Activated CD8-positive, alpha-beta T cell treated with anti-CD3 and anti-CD28 coated beads, Interleukin-2, amount 10 ng/mL, durations not matched to agents 7 days and 5 days (primary cell): ENCODE measurements at regions not wholly inside any gene's neighbourhood (a gene's known extent, or its start where the extent isn't known, plus 50 kb on each side); places are given as distances from the start of the nearest gene placed in this dataset.
A peak's percentile ranks its signal among the peaks of the same experiment; 100 is the strongest.
"Not testable (repeated sequence)": the region's sequence is repeated elsewhere in the genome, so short reads cannot be mapped to it uniquely, and the experiment has no call there.

Source experiments
- ATAC-seq: fragments of 150-1000 bp; cut with Tn5 transposase; one replicate; pipeline ENCODE4 v1.10.0; 2021; ENCODE audit warnings: moderate library complexity
- CTCF ChIA-PET: fragments of 350-600 bp; sonication (Branson Sonifier 250); formaldehyde crosslinking; loops from one replicate; lab custom pipeline; 2021; ENCODE audit warnings: antibody characterized with exemption; lab: Charles Lee
- POLR2A ChIA-PET: fragments of 350-600 bp; sonication (Branson Sonifier 250); formaldehyde crosslinking; loops from one replicate; lab custom pipeline; 2021; ENCODE audit warnings: antibody characterized with exemption; lab: Charles Lee
- DNase-seq: peaks from one replicate; pipeline ENCODE4 v3.0.0-alpha.2; 2020
- H3K27ac Mint-ChIP-seq: one replicate; pipeline ENCODE4 v1.8.0; 2021; ENCODE audit warnings: mild to moderate bottlenecking, mixed read lengths
- H3K27me3 Mint-ChIP-seq: one replicate; pipeline ENCODE4 v1.8.0; 2021; ENCODE audit warnings: low read depth, mixed read lengths
- H3K36me3 Mint-ChIP-seq: one replicate; pipeline ENCODE4 v1.8.0; 2021; ENCODE audit warnings: low read depth, mixed read lengths
- H3K4me1 Mint-ChIP-seq: one replicate; pipeline ENCODE4 v1.8.0; 2021; ENCODE audit warnings: low read depth, mixed read lengths
- H3K4me3 Mint-ChIP-seq: one replicate; pipeline ENCODE4 v1.8.0; 2021; ENCODE audit warnings: mild to moderate bottlenecking, mixed read lengths
- H3K9me3 Mint-ChIP-seq: one replicate; pipeline ENCODE4 v1.8.0; 2022; ENCODE audit warnings: mixed read lengths; ENCODE audit not compliant: insufficient read depth

- H3K9me3 Mint-ChIP-seq, DNase-seq, ATAC-seq, H3K27me3 Mint-ChIP-seq: not testable (repeated sequence)
- Mint-ChIP-seq H3K27ac (peak overlapping the region; percentile 84), H3K36me3 (peaks cover 68% of the 10 kb centered on the region), H3K4me1 (peaks cover 78% of the 10 kb centered on the region), H3K4me3 (peak overlapping the region; percentile 81)
- CTCF ChIA-PET: interaction anchor here (2.4 to 2.8 kb wide), 3 partner anchors 10 to 26 kb away, joined by 10 to 16 read pairs (median 14); no protein-coding TSS in a partner anchor
- POLR2A ChIA-PET: interaction anchor here (1.3 to 1.7 kb wide), 3 partner anchors 8 to 38 kb away, joined by 3 to 8 read pairs (median 3); no protein-coding TSS in a partner anchor
These were observed 56.6 kb upstream of the TNFAIP8 start for GRCh38 chr5:119299242-119299614.

GRCh38 chr5:119299615-119300310 is 56.1 kb upstream of the TNFAIP8 start:
- H3K27me3 Mint-ChIP-seq, H3K9me3 Mint-ChIP-seq: not testable (repeated sequence)
- ATAC-seq (peak; percentile 42), DNase-seq (peak; percentile 86)
- Mint-ChIP-seq H3K4me1 (peaks cover 78% of the 10 kb centered on the region), H3K27ac (peak overlapping the region; percentile 84), H3K4me3 (peak overlapping the region; percentile 81), H3K36me3 (peaks cover 69% of the 10 kb centered on the region)
- ChIA-PET CTCF (interaction anchor here (1.0 to 2.8 kb wide), 9 partner anchors 8 to 311 kb away, joined by 3 to 16 read pairs (median 4); partner anchors contain the start of gene DTWD2), POLR2A (interaction anchor here (1.0 to 1.7 kb wide), 6 partner anchors 9 to 41 kb away, joined by 3 to 8 read pairs (median 4); no protein-coding TSS in a partner anchor)

- Mint-ChIP-seq H3K9me3 (no peaks in the 10 kb centered on the region), H3K27ac (peak overlapping the region; percentile 84), H3K4me3 (peak overlapping the region; percentile 81), H3K27me3 (no peaks in the 10 kb centered on the region), H3K36me3 (peaks cover 66% of the 10 kb centered on the region), H3K4me1 (peaks cover 78% of the 10 kb centered on the region)
- ChIA-PET POLR2A (interaction anchor here (1.0 to 1.7 kb wide), 7 partner anchors 9 to 40 kb away, joined by 3 to 8 read pairs (median 4); no protein-coding TSS in a partner anchor), CTCF (interaction anchor here (1.0 to 2.8 kb wide), 11 partner anchors 8 to 312 kb away, joined by 3 to 16 read pairs (median 5); partner anchors contain the start of gene DTWD2)
- ATAC-seq (no peak), DNase-seq (no peak)
These were observed 55.5 kb upstream of the TNFAIP8 start for GRCh38 chr5:119300311-119300670.

GRCh38 chr5:119301210-119301609 is 54.6 kb upstream of the TNFAIP8 start:
- no peak for DNase-seq
- Mint-ChIP-seq H3K27me3 (no peaks in the 10 kb centered on the region), H3K36me3 (peaks cover 74% of the 10 kb centered on the region), H3K9me3 (no peaks in the 10 kb centered on the region), H3K4me1 (peaks cover 85% of the 10 kb centered on the region), H3K27ac (peak overlapping the region; percentile 54), H3K4me3 (no peak overlapping the region)
- ATAC-seq: no peak
- ChIA-PET POLR2A (interaction anchor here (0.7 to 1.7 kb wide), 4 partner anchors 12 to 39 kb away, joined by 3 to 4 read pairs (median 3); no protein-coding TSS in a partner anchor), CTCF (interaction anchor here (1.1 to 2.8 kb wide), 7 partner anchors 10 to 313 kb away, joined by 3 to 16 read pairs (median 6); partner anchors contain the start of gene DTWD2)

- Mint-ChIP-seq H3K9me3 (no peaks in the 10 kb centered on the region), H3K36me3 (peaks cover 74% of the 10 kb centered on the region), H3K27me3 (no peaks in the 10 kb centered on the region), H3K4me3 (no peak overlapping the region), H3K4me1 (peaks cover 86% of the 10 kb centered on the region), H3K27ac (no peak overlapping the region)
- DNase-seq: no peak
- ATAC-seq: no peak
- ChIA-PET POLR2A (no interaction called here), CTCF (interaction anchor here (1.0 to 3.7 kb wide), 7 partner anchors 9 to 313 kb away, joined by 3 to 25 read pairs (median 10); partner anchors contain the start of gene DTWD2)
These were observed 53.9 kb upstream of the TNFAIP8 start for GRCh38 chr5:119301906-119302305.

- H3K36me3 Mint-ChIP-seq: peaks cover 71% of the 10 kb centered on the region
- no peak overlapping the region for H3K4me3 Mint-ChIP-seq
- POLR2A ChIA-PET: interaction anchor here (0.9 kb wide), 1 partner anchor 31 kb away, joined by 4 read pairs; no protein-coding TSS in a partner anchor
These were observed 53.4 kb upstream of the TNFAIP8 start for GRCh38 chr5:119302449-119302848.

GRCh38 chr5:119302916-119303897 is 52.6 kb upstream of the TNFAIP8 start:
- no peaks in the 10 kb centered on the region for H3K9me3 Mint-ChIP-seq
- no peaks in the 10 kb centered on the region for H3K27me3 Mint-ChIP-seq
- ChIA-PET POLR2A (interaction anchor here (0.9 to 1.1 kb wide), 2 partner anchors 30 to 34 kb away, joined by 3 to 4 read pairs; no protein-coding TSS in a partner anchor), CTCF (interaction anchor here (0.8 to 3.7 kb wide), 8 partner anchors 11 to 315 kb away, joined by 3 to 25 read pairs (median 8); partner anchors contain the start of gene DTWD2)
- H3K4me1 Mint-ChIP-seq: peaks cover 95% of the 10 kb centered on the region
- H3K27ac Mint-ChIP-seq: peak overlapping the region; percentile 73
- H3K36me3 Mint-ChIP-seq: peaks cover 68% of the 10 kb centered on the region
- H3K4me3 Mint-ChIP-seq: no peak overlapping the region
- peak; percentile 44 for ATAC-seq
- DNase-seq: peak; percentile 19

More at GRCh38 chr5:119302449-119302848, 53.4 kb upstream of the TNFAIP8 start:
- DNase-seq (no peak), ATAC-seq (no peak)
- CTCF ChIA-PET: interaction anchor here (1.0 to 3.7 kb wide), 6 partner anchors 12 to 314 kb away, joined by 3 to 25 read pairs (median 10); partner anchors contain the start of gene DTWD2
- H3K9me3 Mint-ChIP-seq: no peaks in the 10 kb centered on the region
- H3K27ac Mint-ChIP-seq: peak overlapping the region; percentile 73
- H3K27me3 Mint-ChIP-seq: no peaks in the 10 kb centered on the region
- H3K4me1 Mint-ChIP-seq: peaks cover 91% of the 10 kb centered on the region

- no peak for ATAC-seq
These were observed 51.2 kb upstream of the TNFAIP8 start for GRCh38 chr5:119304439-119305211.

More at GRCh38 chr5:119304439-119305211, 51.2 kb upstream of the TNFAIP8 start:
- DNase-seq: peak; percentile 17
- Mint-ChIP-seq H3K4me1 (peaks cover 96% of the 10 kb centered on the region), H3K27ac (peak overlapping the region; percentile 43), H3K36me3 (peaks cover 71% of the 10 kb centered on the region), H3K27me3 (no peaks in the 10 kb centered on the region), H3K4me3 (no peak overlapping the region), H3K9me3 (no peaks in the 10 kb centered on the region)
- ChIA-PET CTCF (interaction anchor here (1.0 to 14.9 kb wide), 7 partner anchors 10 to 316 kb away, joined by 3 to 274 read pairs (median 10); partner anchors contain the start of gene DTWD2), POLR2A (interaction anchor here (0.7 to 1.2 kb wide), 3 partner anchors 24 to 37 kb away, joined by 3 to 5 read pairs (median 3); no protein-coding TSS in a partner anchor)
